SK-N-SH (cell line): ENCODE measurements at regions not wholly inside any gene's neighbourhood (a gene's known extent, or its start where the extent isn't known, plus 50 kb on each side); places are given as distances from the start of the nearest gene placed in this dataset.

ENCODE experiments used
- CTCF ChIA-PET: fragments of 300-600, 350-600 bp; formaldehyde crosslinking; extraction: SDS; loops from one replicate; lab custom pipeline; 2021; lab: Yijun Ruan, JAX
- POLR2A ChIA-PET: fragments of 350-600 bp; sonication (Branson Sonifier 250); formaldehyde crosslinking; extraction: SDS; loops from one replicate; lab custom pipeline; 2020; ENCODE audit warnings: antibody characterized with exemption, inconsistent platforms; lab: Yijun Ruan, JAX
- DNase-seq: peaks from one replicate; pipeline ENCODE4 v3.0.0; 2012
- H2AFZ ChIP-seq: fragments of 200-600 bp; sonication (generic); 2 replicates; pipeline ENCODE4 v1.8.1; 2016; ENCODE audit warnings: antibody characterized with exemption, mild to moderate bottlenecking, low read depth
- H3F3A ChIP-seq: fragments of 200-600 bp; sonication (generic); replicated peaks from 2 replicates; pipeline ENCODE3; 2016; ENCODE audit warnings: antibody characterized with exemption, mild to moderate bottlenecking; ENCODE audit not compliant: insufficient read depth
- H3K27ac ChIP-seq, 2 experiments: fragments of 200-500 bp in 1 of 2; fragments of 200-600 bp in 1 of 2; sonication (Bioruptor generic) in 1 of 2; sonication (generic), shearing (Covaris generic) in 1 of 2; 2 replicates each; pipeline versions ENCODE4 v1.5.1 to v1.6.1; 2014 to 2016; ENCODE audit warnings: low read depth in 2 of 2, inconsistent platforms in 1 of 2, low read length in 1 of 2, mild to moderate bottlenecking in 1 of 2, mixed read lengths in 1 of 2
- H3K27me3 ChIP-seq: fragments of 200-600 bp; sonication (generic), shearing (Covaris generic); 2 replicates; pipeline ENCODE4 v1.6.1; 2016; ENCODE audit warnings: mixed run types; ENCODE audit not compliant: insufficient read depth
- H3K36me3 ChIP-seq, 2 experiments: fragments of 200-500 bp in 1 of 2; fragments of 200-600 bp in 1 of 2; sonication (Bioruptor generic) in 1 of 2; sonication (generic) in 1 of 2; replicated peaks in 1 of 2; 2 replicates each; pipeline versions ENCODE3 to v1.5.1; 2014 to 2016; ENCODE audit warnings: low read length in 1 of 2, mild to moderate bottlenecking in 1 of 2; ENCODE audit not compliant: insufficient read depth in 2 of 2, control insufficient read depth in 1 of 2
- H3K4me1 ChIP-seq, 2 experiments: fragments of 200-500 bp in 1 of 2; fragments of 200-600 bp in 1 of 2; sonication (Bioruptor generic) in 1 of 2; sonication (generic), shearing (Covaris generic) in 1 of 2; 2 replicates each; pipeline versions ENCODE4 v1.5.1 to v1.6.1; 2014 to 2016; ENCODE audit warnings: low read depth in 1 of 2, low read length in 1 of 2, mixed run types in 1 of 2; ENCODE audit not compliant: insufficient read depth in 2 of 2, control insufficient read depth in 1 of 2
- H3K4me2 ChIP-seq: fragments of 200-600 bp; sonication (generic), shearing (Covaris generic); 2 replicates; pipeline ENCODE4 v1.6.1; 2017; ENCODE audit warnings: mixed run types
- H3K4me3 ChIP-seq, 2 experiments: fragments of 200-500 bp in 1 of 2; fragments of 200-600 bp in 1 of 2; sonication (Bioruptor generic) in 1 of 2; sonication (generic), shearing (Covaris generic) in 1 of 2; 2 replicates each; pipeline versions ENCODE4 v1.5.1 to v1.8.1; 2014 to 2016; ENCODE audit warnings: low read depth in 2 of 2, inconsistent platforms in 1 of 2, low read length in 1 of 2, mild to moderate bottlenecking in 1 of 2, mixed read lengths in 1 of 2, moderate library complexity in 1 of 2
- H3K79me2 ChIP-seq: fragments of 200-600 bp; sonication (generic); 2 replicates; pipeline ENCODE4 v1.8.1; 2017; ENCODE audit warnings: mild to moderate bottlenecking; ENCODE audit not compliant: insufficient read depth
- H3K9ac ChIP-seq: fragments of 200-600 bp; sonication (generic); 2 replicates; pipeline ENCODE4 v1.6.1; 2017; ENCODE audit warnings: mixed run types
- H3K9me2 ChIP-seq: fragments of 200-600 bp; sonication (generic); 2 replicates; pipeline ENCODE4 v1.6.1; 2017; ENCODE audit warnings: mixed run types
- H3K9me3 ChIP-seq: fragments of 200-600 bp; sonication (generic); 2 replicates; pipeline ENCODE4 v1.6.1; 2017; ENCODE audit warnings: mixed run types, mild to moderate bottlenecking, moderate library complexity
- H4K20me1 ChIP-seq: fragments of 200-600 bp; sonication (generic); 2 replicates; pipeline ENCODE4 v1.6.1; 2017; ENCODE audit warnings: mild to moderate bottlenecking, mixed run types; ENCODE audit not compliant: insufficient read depth
- MAX ChIP-seq: IDR thresholded peaks from 2 replicates; pipeline ENCODE4 v1.4.0; 2012; ENCODE audit warnings: low read depth
- MEF2A ChIP-seq: IDR thresholded peaks from 2 replicates; pipeline ENCODE4 v1.4.0; 2012; ENCODE audit warnings: low read depth, borderline replicate concordance
- NFIC ChIP-seq: IDR thresholded peaks from 2 replicates; pipeline ENCODE4 v1.4.0; 2012; ENCODE audit warnings: borderline replicate concordance
- NRF1 ChIP-seq: IDR thresholded peaks from 2 replicates; pipeline ENCODE4 v1.6.1; 2012; ENCODE audit warnings: low read depth, mild to moderate bottlenecking, low read length
- POLR2AphosphoS5 ChIP-seq: IDR thresholded peaks from 2 replicates; pipeline ENCODE4 v1.6.1; 2012; ENCODE audit warnings: low read depth, low read length
- RCOR1 ChIP-seq: fragments of 150-350 bp; IDR thresholded peaks from 2 replicates; pipeline ENCODE4 v1.6.1; 2017; ENCODE audit warnings: antibody characterized with exemption, low read length
- RFX5 ChIP-seq: IDR thresholded peaks from 2 replicates; pipeline ENCODE4 v1.6.1; 2012; ENCODE audit warnings: mild to moderate bottlenecking, improper control_type of control experiment, low read length
- RXRA ChIP-seq: IDR thresholded peaks from 2 replicates; pipeline ENCODE4 v1.4.0; 2012; ENCODE audit warnings: low read depth, mild to moderate bottlenecking, borderline replicate concordance
- SIN3A ChIP-seq: IDR thresholded peaks from 2 replicates; pipeline ENCODE4 v1.6.1; 2012; ENCODE audit warnings: low read depth, mild to moderate bottlenecking, low read length, moderate library complexity, borderline replicate concordance
- USF1 ChIP-seq: IDR thresholded peaks from 2 replicates; pipeline ENCODE4 v1.4.0; 2012; ENCODE audit warnings: low read depth, borderline replicate concordance
- WGBS: methylation state at CpG from one replicate; pipeline ENCODE4 v1.1.6; 2017; ENCODE audit warnings: low lambda C conversion rate; 5-methylcytosine and 5-hydroxymethylcytosine counted together

GRCh38 chr15:97654481-97655076, 305.9 kb upstream of the ARRDC4 start (continued):
- TF ChIP-seq POLR2AphosphoS5 (no peak), MEF2A (no peak), RCOR1 (no peak)

- no peaks in the 10 kb centered on the region for H3K9me3 ChIP-seq
- WGBS: 4% methylated on average over 3 of the region's 3 CpGs
- CTCF ChIA-PET: no interaction called here
These were observed 298.7 kb upstream of the ARRDC4 start for GRCh38 chr15:97661796-97662195.

GRCh38 chr15:97672586-97672985, 287.9 kb upstream of the ARRDC4 start:
- Histone ChIP-seq H3K27me3 (no peaks in the 10 kb centered on the region), H4K20me1 (no peaks in the 10 kb centered on the region), H3K27ac (no peak overlapping the region), H3K4me3 (no peak overlapping the region), H3F3A (no peaks in the 10 kb centered on the region), H3K79me2 (no peaks in the 10 kb centered on the region), H3K4me1 (no peaks in the 10 kb centered on the region), H3K9me2 (no peaks in the 10 kb centered on the region), H2AFZ (no peak overlapping the region), H3K4me2 (no peak overlapping the region), H3K9me3 (no peaks in the 10 kb centered on the region), H3K9ac (no peak overlapping the region), H3K36me3 (no peaks in the 10 kb centered on the region)
- WGBS: 0% methylated on average over 2 of the region's 2 CpGs
- TF ChIP-seq RFX5 (no peak), MAX (no peak), USF1 (no peak)
- POLR2A ChIA-PET: no interaction called here
- CTCF ChIA-PET: no interaction called here
- DNase-seq: no peak

More at GRCh38 chr15:97661796-97662195, 298.7 kb upstream of the ARRDC4 start:
- H3K9ac ChIP-seq: no peak overlapping the region
- POLR2A ChIA-PET: no interaction called here
- no peak for DNase-seq
- H3K4me3 ChIP-seq: no peak overlapping the region
- no peak overlapping the region for H2AFZ ChIP-seq
- H3K27me3 ChIP-seq: no peaks in the 10 kb centered on the region
- H3K4me2 ChIP-seq: no peak overlapping the region
- no peaks in the 10 kb centered on the region for H3K36me3 ChIP-seq
- no peaks in the 10 kb centered on the region for H3F3A ChIP-seq
- no peaks in the 10 kb centered on the region for H3K9me2 ChIP-seq
- H3K4me1 ChIP-seq: no peaks in the 10 kb centered on the region
- no peak overlapping the region for H3K27ac ChIP-seq
- H4K20me1 ChIP-seq: no peaks in the 10 kb centered on the region
- TF ChIP-seq NRF1 (no peak), NFIC (no peak), SIN3A (no peak), MAX (no peak), RXRA (no peak), RCOR1 (no peak)
- no peaks in the 10 kb centered on the region for H3K79me2 ChIP-seq
